ENCODE measurements at regions not wholly inside any gene's neighbourhood (a gene's known extent, or its start where the extent isn't known, plus 50 kb on each side); places are given as distances from the start of the nearest gene placed in this dataset.
"Not testable (repeated sequence)": the region's sequence is repeated elsewhere in the genome, so short reads cannot be mapped to it uniquely, and the experiment has no call there.

DNA sequence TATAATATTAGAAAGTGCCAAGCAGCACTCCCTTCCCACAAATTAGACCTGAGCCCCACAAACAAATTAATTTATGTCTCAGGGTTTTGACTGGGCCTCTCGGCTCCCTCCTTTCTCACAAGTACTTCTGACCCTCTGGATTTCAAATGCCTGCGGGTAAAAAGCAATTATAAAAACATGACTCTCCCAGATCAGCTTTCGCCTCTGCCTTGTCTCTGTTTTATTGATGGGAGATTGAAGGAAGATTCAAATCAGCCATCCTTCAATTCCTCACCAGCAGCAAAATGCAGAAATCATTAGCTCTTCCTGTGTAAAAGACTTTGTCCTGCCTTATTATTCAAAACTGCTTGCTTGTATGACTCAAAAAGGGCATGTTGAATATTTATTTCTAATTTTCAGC is 453.7 kb upstream of the MKI67 start:
- Histone ChIP-seq H3K9ac (replicated peaks; ENCODE audit: extremely low read depth, insufficient read depth, low read length) (no peak overlapping the region), H2AFZ (ENCODE audit: low read depth, low read length) (no peak overlapping the region), H3K79me2 (ENCODE audit: control insufficient read depth, insufficient read depth, low read length) (no peaks in the 10 kb centered on the region), H3K4me1 (ENCODE audit: control insufficient read depth, extremely low read depth, insufficient read depth, low read length) (no peaks in the 10 kb centered on the region), H3K36me3 (ENCODE audit: control insufficient read depth in 2 of 2, extremely low read depth in 1 of 2, insufficient read depth in 2 of 2, low read length in 2 of 2) (no peaks in the 10 kb centered on the region), H3K9me1 (replicated peaks; ENCODE audit: control insufficient read depth, extremely low read depth, insufficient read depth, low read length) (no peaks in the 10 kb centered on the region), H3K27ac (ENCODE audit: insufficient read depth, low read depth, low read length) (no peak overlapping the region), H3K27me3 (ENCODE audit: control insufficient read depth in 2 of 2, insufficient read depth in 2 of 2, low read length in 2 of 2) (no peaks in the 10 kb centered on the region), H3K4me3 (replicated peaks in 1 of 3; ENCODE audit: insufficient read depth in 1 of 3, low read depth in 1 of 3, low read length in 3 of 3) (no peak overlapping the region), H4K20me1 (replicated peaks; ENCODE audit: control insufficient read depth, extremely low read depth, insufficient read depth, low read length) (no peaks in the 10 kb centered on the region), H3K9me3 (replicated peaks; ENCODE audit: control insufficient read depth, insufficient read depth, low read length) (no peaks in the 10 kb centered on the region), H3K4me2 (ENCODE audit: insufficient read depth, low read length) (no peak overlapping the region)
- ChIA-PET POLR2A (no interaction called here), CTCF (no interaction called here)
- dilution Hi-C loops (cut with MboI; ENCODE audit: extremely low pct_ligation_motif_present, low sequenced_read_pairs): no loop called here
- intact Hi-C loops (cut with micrococcal nuclease): no loop called here
- no TSS peak for BruUV-seq (replicated peaks)
- DNase-seq (ENCODE audit: low read depth, low spot score) (no peak), FAIRE-seq (no peak)
- TF ChIP-seq JUN (IDR thresholded peaks at IDR 0.05; ENCODE audit: borderline replicate concordance, insufficient read depth, insufficient read length, low read depth) (no peak), POLR2AphosphoS5 (IDR thresholded peaks at IDR 0.05; ENCODE audit: insufficient read depth, low read depth, low read length) (no peak), FOS (IDR thresholded peaks at IDR 0.05; ENCODE audit: borderline replicate concordance, insufficient read depth, low read length) (no peak), EZH2 (IDR thresholded peaks at IDR 0.05; ENCODE audit: borderline replicate concordance, low read depth, low read length, severe bottlenecking) (no peak), GATA2 (IDR thresholded peaks at IDR 0.05; ENCODE audit: insufficient read depth, insufficient read length, low read depth, low read length) (no peak), POLR2A (IDR thresholded peaks at IDR 0.05; ENCODE audit: low read depth, low read length) (no peak), MYC (IDR thresholded peaks at IDR 0.05; ENCODE audit: low read depth, low read length) (no peak)
- TF ChIP-seq, protein P1, sequence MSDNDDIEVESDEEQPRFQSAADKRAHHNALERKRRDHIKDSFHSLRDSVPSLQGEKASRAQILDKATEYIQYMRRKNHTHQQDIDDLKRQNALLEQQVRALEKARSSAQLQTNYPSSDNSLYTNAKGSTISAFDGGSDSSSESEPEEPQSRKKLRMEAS (IDR thresholded peaks at IDR 0.05; ENCODE audit: insufficient read depth, insufficient read length): no peak
- TF ChIP-seq, protein P2, sequence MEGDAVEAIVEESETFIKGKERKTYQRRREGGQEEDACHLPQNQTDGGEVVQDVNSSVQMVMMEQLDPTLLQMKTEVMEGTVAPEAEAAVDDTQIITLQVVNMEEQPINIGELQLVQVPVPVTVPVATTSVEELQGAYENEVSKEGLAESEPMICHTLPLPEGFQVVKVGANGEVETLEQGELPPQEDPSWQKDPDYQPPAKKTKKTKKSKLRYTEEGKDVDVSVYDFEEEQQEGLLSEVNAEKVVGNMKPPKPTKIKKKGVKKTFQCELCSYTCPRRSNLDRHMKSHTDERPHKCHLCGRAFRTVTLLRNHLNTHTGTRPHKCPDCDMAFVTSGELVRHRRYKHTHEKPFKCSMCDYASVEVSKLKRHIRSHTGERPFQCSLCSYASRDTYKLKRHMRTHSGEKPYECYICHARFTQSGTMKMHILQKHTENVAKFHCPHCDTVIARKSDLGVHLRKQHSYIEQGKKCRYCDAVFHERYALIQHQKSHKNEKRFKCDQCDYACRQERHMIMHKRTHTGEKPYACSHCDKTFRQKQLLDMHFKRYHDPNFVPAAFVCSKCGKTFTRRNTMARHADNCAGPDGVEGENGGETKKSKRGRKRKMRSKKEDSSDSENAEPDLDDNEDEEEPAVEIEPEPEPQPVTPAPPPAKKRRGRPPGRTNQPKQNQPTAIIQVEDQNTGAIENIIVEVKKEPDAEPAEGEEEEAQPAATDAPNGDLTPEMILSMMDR (IDR thresholded peaks at IDR 0.05; ENCODE audit: extremely low read depth in 1 of 2, insufficient read depth in 1 of 2, low read depth in 1 of 2, low read length in 2 of 2): no peak

- POLR2A ChIA-PET; H3K4me2 ChIP-seq (ENCODE audit: insufficient read depth, low read length); H3K4me1 ChIP-seq (ENCODE audit: control insufficient read depth, extremely low read depth, insufficient read depth, low read length); H3K79me2 ChIP-seq (ENCODE audit: control insufficient read depth, insufficient read depth, low read length); CTCF ChIA-PET; H4K20me1 ChIP-seq (replicated peaks; ENCODE audit: control insufficient read depth, extremely low read depth, insufficient read depth, low read length); H3K4me3 ChIP-seq (replicated peaks in 1 of 3; ENCODE audit: insufficient read depth in 1 of 3, low read depth in 1 of 3, low read length in 3 of 3); FAIRE-seq; BruUV-seq (replicated peaks); H3K9ac ChIP-seq (replicated peaks; ENCODE audit: extremely low read depth, insufficient read depth, low read length); H3K9me3 ChIP-seq (replicated peaks; ENCODE audit: control insufficient read depth, insufficient read depth, low read length); DNase-seq (ENCODE audit: low read depth, low spot score); H3K9me1 ChIP-seq (replicated peaks; ENCODE audit: control insufficient read depth, extremely low read depth, insufficient read depth, low read length); H3K27ac ChIP-seq (ENCODE audit: insufficient read depth, low read depth, low read length); H3K36me3 ChIP-seq (ENCODE audit: control insufficient read depth in 2 of 2, extremely low read depth in 1 of 2, insufficient read depth in 2 of 2, low read length in 2 of 2); intact Hi-C loops (cut with micrococcal nuclease); dilution Hi-C loops (cut with MboI; ENCODE audit: extremely low pct_ligation_motif_present, low sequenced_read_pairs); H2AFZ ChIP-seq (ENCODE audit: low read depth, low read length); H3K27me3 ChIP-seq (ENCODE audit: control insufficient read depth in 2 of 2, insufficient read depth in 2 of 2, low read length in 2 of 2): not testable (repeated sequence)
These were observed 456.9 kb upstream of the MKI67 start for GRCh38 chr10:128583125-128583524.

DNA sequence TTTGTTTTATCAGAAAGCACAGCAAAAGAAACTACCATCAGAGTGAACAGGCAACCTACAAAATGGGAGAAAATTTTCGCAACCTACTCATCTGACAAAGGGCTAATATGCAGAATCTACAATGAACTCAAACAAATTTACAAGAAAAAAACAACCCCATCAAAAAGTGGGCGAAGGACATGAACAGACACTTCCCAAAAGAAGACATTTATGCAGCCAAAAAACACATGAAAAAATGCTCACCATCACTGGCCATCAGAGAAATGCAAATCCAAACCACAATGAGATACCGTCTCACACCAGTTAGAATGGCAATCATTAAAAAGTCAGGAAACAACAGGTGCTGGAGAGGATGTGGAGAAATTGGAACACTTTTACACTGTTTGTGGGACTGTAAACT is 460.4 kb upstream of the MKI67 start:
- dilution Hi-C loops (cut with MboI; ENCODE audit: extremely low pct_ligation_motif_present, low sequenced_read_pairs); H3K4me2 ChIP-seq (ENCODE audit: insufficient read depth, low read length); FAIRE-seq; H3K79me2 ChIP-seq (ENCODE audit: control insufficient read depth, insufficient read depth, low read length); BruUV-seq (replicated peaks); intact Hi-C loops (cut with micrococcal nuclease); DNase-seq (ENCODE audit: low read depth, low spot score); H3K9me3 ChIP-seq (replicated peaks; ENCODE audit: control insufficient read depth, insufficient read depth, low read length); H3K27ac ChIP-seq (ENCODE audit: insufficient read depth, low read depth, low read length); H3K9me1 ChIP-seq (replicated peaks; ENCODE audit: control insufficient read depth, extremely low read depth, insufficient read depth, low read length); H3K36me3 ChIP-seq (ENCODE audit: control insufficient read depth in 2 of 2, extremely low read depth in 1 of 2, insufficient read depth in 2 of 2, low read length in 2 of 2); H3K4me3 ChIP-seq (replicated peaks in 1 of 3; ENCODE audit: insufficient read depth in 1 of 3, low read depth in 1 of 3, low read length in 3 of 3); H2AFZ ChIP-seq (ENCODE audit: low read depth, low read length); CTCF ChIA-PET; POLR2A ChIA-PET; H3K9ac ChIP-seq (replicated peaks; ENCODE audit: extremely low read depth, insufficient read depth, low read length); H3K4me1 ChIP-seq (ENCODE audit: control insufficient read depth, extremely low read depth, insufficient read depth, low read length); H3K27me3 ChIP-seq (ENCODE audit: control insufficient read depth in 2 of 2, insufficient read depth in 2 of 2, low read length in 2 of 2); H4K20me1 ChIP-seq (replicated peaks; ENCODE audit: control insufficient read depth, extremely low read depth, insufficient read depth, low read length): not testable (repeated sequence)
